IMR-90 (cell line): ENCODE measurements at regions not wholly inside any gene's neighbourhood (a gene's known extent, or its start where the extent isn't known, plus 50 kb on each side); places are given as distances from the start of the nearest gene placed in this dataset.

Experiments
- ATAC-seq: fragments of 200-7000 bp; cut with Tn5 transposase; 2 replicates; pipeline ENCODE4 v1.9.1; 2020; ENCODE audit warnings: low read depth, mild to moderate bottlenecking, moderate library complexity
- BruUV-seq: library from RNA; stranded (reverse); fragments of 400-500 nt; replicated peaks from 2 replicates; lab custom pipeline; 2021; lab: Mats Ljungman, UMichigan
- CTCF ChIA-PET: fragments of 300-600 bp; formaldehyde crosslinking; extraction: SDS; loops from one replicate; lab custom pipeline; 2021; ENCODE audit warnings: antibody characterized with exemption; lab: Yijun Ruan, JAX
- POLR2A ChIA-PET: fragments of 300-600 bp; sonication (Branson Sonifier 250); formaldehyde crosslinking; loops from one replicate; lab custom pipeline; 2022; ENCODE audit warnings: antibody characterized with exemption; ENCODE audit not compliant: unreplicated experiment; lab: Charles Lee
- DNase-seq: peaks from one replicate; pipeline ENCODE4 v3.0.0; 2013
- H2AFZ ChIP-seq: replicated peaks from 2 replicates; pipeline ENCODE3; 2013; ENCODE audit warnings: low read length, mild to moderate bottlenecking; ENCODE audit not compliant: poor library complexity
- H2AK5ac ChIP-seq: 2 replicates; pipeline ENCODE4 v1.6.1; 2013; ENCODE audit warnings: low read depth, low read length, inconsistent platforms
- H2AK9ac ChIP-seq: replicated peaks from 2 replicates; pipeline ENCODE3; 2013; ENCODE audit warnings: mild to moderate bottlenecking, low read depth, low read length, moderate library complexity; ENCODE audit not compliant: poor library complexity
- H2BK120ac ChIP-seq: 2 replicates; pipeline ENCODE4 v1.6.1; 2013; ENCODE audit warnings: low read depth, low read length, inconsistent platforms
- H2BK15ac ChIP-seq: 3 replicates; pipeline ENCODE4 v1.6.1; 2013; ENCODE audit warnings: low read depth, low read length, inconsistent platforms
- H2BK20ac ChIP-seq: 2 replicates; pipeline ENCODE4 v1.6.1; 2013; ENCODE audit warnings: low read depth, mild to moderate bottlenecking, inconsistent platforms, low read length, moderate library complexity
- H2BK5ac ChIP-seq: 2 replicates; pipeline ENCODE4 v1.6.1; 2013; ENCODE audit warnings: mild to moderate bottlenecking, low read depth, low read length, inconsistent platforms; ENCODE audit not compliant: poor library complexity, severe bottlenecking
- H3K14ac ChIP-seq: replicated peaks from 2 replicates; pipeline ENCODE4 v1.6.1; 2013; ENCODE audit warnings: low read depth, low read length, inconsistent platforms
- H3K18ac ChIP-seq: 2 replicates; pipeline ENCODE4 v1.6.1; 2013; ENCODE audit warnings: low read depth, low read length, control low read depth
- H3K23ac ChIP-seq: 2 replicates; pipeline ENCODE4 v1.6.1; 2013; ENCODE audit warnings: low read depth, low read length, inconsistent platforms
- H3K27ac ChIP-seq: 2 replicates; pipeline ENCODE4 v1.5.1; 2013; ENCODE audit warnings: mild to moderate bottlenecking, control low read depth, low read length; ENCODE audit not compliant: insufficient read depth
- H3K27me3 ChIP-seq: 2 replicates; pipeline ENCODE4 v1.6.1; 2013; ENCODE audit warnings: low read length; ENCODE audit not compliant: control insufficient read depth, insufficient read depth
- H3K36me3 ChIP-seq: 2 replicates; pipeline ENCODE4 v1.6.1; 2013; ENCODE audit warnings: low read length, mixed read lengths; ENCODE audit not compliant: control insufficient read depth, insufficient read depth
- H3K4ac ChIP-seq: 2 replicates; pipeline ENCODE4 v1.6.1; 2013; ENCODE audit warnings: low read depth, low read length, inconsistent platforms
- H3K4me1 ChIP-seq: 2 replicates; pipeline ENCODE4 v1.6.1; 2013; ENCODE audit warnings: low read length, mixed read lengths; ENCODE audit not compliant: control insufficient read depth, insufficient read depth
- H3K4me2 ChIP-seq: 2 replicates; pipeline ENCODE4 v1.6.1; 2013; ENCODE audit warnings: low read depth, mild to moderate bottlenecking, control low read depth, low read length, moderate library complexity
- H3K4me3 ChIP-seq: 2 replicates; pipeline ENCODE4 v1.5.1; 2013; ENCODE audit warnings: low read depth, mild to moderate bottlenecking, control low read depth, low read length, moderate library complexity; ENCODE audit not compliant: insufficient read depth
- H3K56ac ChIP-seq: 2 replicates; pipeline ENCODE4 v1.6.1; 2013; ENCODE audit warnings: low read length, inconsistent platforms; ENCODE audit not compliant: insufficient read depth; ENCODE audit errors: extremely low read depth
- H3K79me1 ChIP-seq, 2 experiments: 2 replicates each; pipeline ENCODE4 v1.6.1; 2013; ENCODE audit warnings: low read length in 2 of 2, inconsistent platforms in 1 of 2, low read depth in 1 of 2
- H3K9ac ChIP-seq: 2 replicates; pipeline ENCODE4 v1.6.1; 2013; ENCODE audit warnings: low read depth, low read length, control low read depth
- H3K9me1 ChIP-seq: 2 replicates; pipeline ENCODE4 v1.6.1; 2013; ENCODE audit warnings: low read length, inconsistent platforms; ENCODE audit not compliant: insufficient read depth
- H3K9me3 ChIP-seq: 2 replicates; pipeline ENCODE4 v1.6.1; 2013; ENCODE audit warnings: low read length; ENCODE audit not compliant: control insufficient read depth, insufficient read depth
- H4K20me1 ChIP-seq: 2 replicates; pipeline ENCODE4 v1.6.1; 2013; ENCODE audit warnings: low read length, inconsistent platforms; ENCODE audit not compliant: insufficient read depth
- H4K5ac ChIP-seq: 2 replicates; pipeline ENCODE4 v1.6.1; 2013; ENCODE audit warnings: mild to moderate bottlenecking, low read depth, low read length, control low read depth
- H4K8ac ChIP-seq, 2 experiments: 2 replicates each; pipeline ENCODE4 v1.6.1; 2013; ENCODE audit warnings: low read depth in 2 of 2, low read length in 2 of 2, control low read depth in 1 of 2, inconsistent platforms in 1 of 2
- H4K91ac ChIP-seq: 2 replicates; pipeline ENCODE4 v1.6.1; 2013; ENCODE audit warnings: low read depth, low read length, inconsistent platforms; ENCODE audit not compliant: insufficient read depth
- BHLHE40 ChIP-seq: fragments of 150-350 bp; IDR thresholded peaks from 2 replicates; pipeline ENCODE4 v1.6.1; 2016; ENCODE audit warnings: mild to moderate bottlenecking, low read depth, low read length
- CEBPB ChIP-seq: IDR thresholded peaks from 2 replicates; pipeline ENCODE4 v1.6.1; 2012; ENCODE audit warnings: low read depth, low read length, improper control_type of control experiment
- CHD1 ChIP-seq: IDR thresholded peaks from 2 replicates; pipeline ENCODE4 v1.6.1; 2012; ENCODE audit warnings: low read depth, low read length, improper control_type of control experiment
- CTCF ChIP-seq: conservative IDR thresholded peaks from 2 replicates; pipeline ENCODE4 v1.5.1; 2012; ENCODE audit warnings: mild to moderate bottlenecking, low read depth, low read length, improper control_type of control experiment
- ELK1 ChIP-seq: fragments of 150-350 bp; IDR thresholded peaks from 2 replicates; pipeline ENCODE4 v1.6.1; 2016; ENCODE audit warnings: low read depth, mild to moderate bottlenecking, low read length, moderate library complexity, borderline replicate concordance
- FOS ChIP-seq: fragments of 150-350 bp; IDR thresholded peaks from 2 replicates; pipeline ENCODE4 v1.6.1; 2016; ENCODE audit warnings: low read depth, low read length
- MAFK ChIP-seq: IDR thresholded peaks from 2 replicates; pipeline ENCODE4 v1.6.1; 2012; ENCODE audit warnings: low read depth, low read length, improper control_type of control experiment
- MAZ ChIP-seq: IDR thresholded peaks from 2 replicates; pipeline ENCODE4 v1.6.1; 2012; ENCODE audit warnings: low read depth, mild to moderate bottlenecking, low read length, improper control_type of control experiment, moderate library complexity, borderline replicate concordance
- MXI1 ChIP-seq: IDR thresholded peaks from 2 replicates; pipeline ENCODE4 v1.6.1; 2012; ENCODE audit warnings: low read depth, mild to moderate bottlenecking, low read length, moderate library complexity, borderline replicate concordance
- NFE2L2 ChIP-seq: fragments of 150-350 bp; IDR thresholded peaks from 2 replicates; pipeline ENCODE4 v1.6.1; 2016; ENCODE audit warnings: low read depth, mild to moderate bottlenecking, low read length
- POLR2A ChIP-seq: IDR thresholded peaks from 2 replicates; pipeline ENCODE4 v1.6.1; 2012; ENCODE audit warnings: mild to moderate bottlenecking, low read depth, low read length
- RAD21 ChIP-seq: IDR thresholded peaks from 2 replicates; pipeline ENCODE4 v1.6.1; 2012; ENCODE audit warnings: low read length, improper control_type of control experiment
- RCOR1 ChIP-seq: IDR thresholded peaks from 2 replicates; pipeline ENCODE4 v1.6.1; 2012; ENCODE audit warnings: mild to moderate bottlenecking, low read length, improper control_type of control experiment; ENCODE audit not compliant: insufficient replicate concordance
- RFX5 ChIP-seq: IDR thresholded peaks from 2 replicates; pipeline ENCODE4 v1.8.0; 2012; ENCODE audit warnings: low read depth, mild to moderate bottlenecking, low read length, moderate library complexity
- SMC3 ChIP-seq: fragments of 150-350 bp; IDR thresholded peaks from 2 replicates; pipeline ENCODE4 v1.6.1; 2016; ENCODE audit warnings: low read depth, mild to moderate bottlenecking, antibody characterized with exemption, low read length, moderate library complexity
- USF2 ChIP-seq: fragments of 150-350 bp; IDR thresholded peaks from 2 replicates; pipeline ENCODE4 v1.6.1; 2017; ENCODE audit warnings: mild to moderate bottlenecking, antibody characterized with exemption, low read length, low read depth
- WGBS, 2 experiments: methylation state at CpG; one replicate each; pipeline versions ENCODE4 v1.1.5 to v1.1.7; 2013; ENCODE audit warnings: missing lambda C conversion rate in 2 of 2; ENCODE audit not compliant: insufficient read length in 1 of 2; ENCODE audit errors: extremely low coverage in 2 of 2; 5-methylcytosine and 5-hydroxymethylcytosine counted together
- dilution Hi-C: fragments of 300-500 bp; cut with HindIII; formaldehyde crosslinking; loops from one replicate; pipeline ENCODE4 v1.14.3; 2018; ENCODE audit warnings: low sequenced_read_pairs; ENCODE audit not compliant: unreplicated experiment
- in situ Hi-C: fragments of 300-500 bp; cut with MboI; formaldehyde crosslinking; loops from 3 replicates; pipeline ENCODE4 v1.14.3; 2019; ENCODE audit warnings: low sequenced_read_pairs, inconsistent platforms, mixed read lengths
- intact Hi-C: fragments of 100-400 bp; cut with micrococcal nuclease; formaldehyde crosslinking; loops from 2 replicates; pipeline ENCODE4 v1.10.0; 2022

- CTCF ChIA-PET = no interaction called here
- Histone ChIP-seq H2BK5ac (no peak overlapping the region), H3K14ac (no peak overlapping the region), H2AK9ac (no peak overlapping the region), H3K79me1 (no peaks in the 10 kb centered on the region), H3K18ac (no peak overlapping the region), H3K27ac (no peak overlapping the region), H3K9ac (no peak overlapping the region), H3K4ac (no peak overlapping the region), H3K4me1 (no peaks in the 10 kb centered on the region), H2AK5ac (no peak overlapping the region), H3K4me2 (no peak overlapping the region), H3K9me3 (peaks cover 31% of the 10 kb centered on the region), H2BK15ac (no peak overlapping the region), H4K91ac (no peak overlapping the region), H4K5ac (no peak overlapping the region), H4K8ac (no peak overlapping the region), H4K20me1 (no peaks in the 10 kb centered on the region), H3K56ac (no peak overlapping the region), H2BK20ac (no peak overlapping the region), H3K36me3 (no peaks in the 10 kb centered on the region), H3K23ac (no peak overlapping the region), H3K27me3 (no peaks in the 10 kb centered on the region), H3K4me3 (no peak overlapping the region), H2AFZ (no peak overlapping the region), H3K9me1 (no peaks in the 10 kb centered on the region), H2BK120ac (no peak overlapping the region)
- WGBS, 2 experiments = no CpG with 5 or more reads among the region's 27 CpGs
- in situ Hi-C loops (no loop called here), dilution Hi-C loops (no loop called here), intact Hi-C loops (no loop called here)
- ATAC-seq (no peak), DNase-seq (no peak)
- BruUV-seq = no TSS peak
- TF ChIP-seq CEBPB (no peak), CHD1 (no peak), CTCF (no peak), ELK1 (no peak), RCOR1 (no peak), BHLHE40 (no peak), MXI1 (no peak), SMC3 (no peak), MAFK (no peak), MAZ (no peak), USF2 (no peak), NFE2L2 (no peak), RFX5 (no peak), FOS (no peak), RAD21 (no peak), POLR2A (no peak)
- POLR2A ChIA-PET = no interaction called here
These were observed 213.9 kb downstream of the IRX2 start for GRCh38 chr5:2537378-2538145.
